Mammary epithelial cell (primary cell): ENCODE measurements at regions not wholly inside any gene's neighbourhood (a gene's known extent, or its start where the extent isn't known, plus 50 kb on each side); places are given as distances from the start of the nearest gene placed in this dataset.

Experiments used
- CTCF ChIP-seq, 2 donors: IDR thresholded peaks in 1 of 2; conservative IDR thresholded peaks in 1 of 2; 2 replicates each; pipeline ENCODE4 v1.5.1; 2011 to 2012; ENCODE audit warnings: inconsistent platforms in 2 of 2, low read length in 2 of 2, mild to moderate bottlenecking in 2 of 2, control low read depth in 1 of 2, low read depth in 1 of 2; ENCODE audit not compliant: insufficient read depth in 1 of 2; ENCODE audit errors: extremely low read depth in 1 of 2
- EZH2 ChIP-seq: IDR thresholded peaks from 2 replicates; pipeline ENCODE4 v1.6.1; 2012; ENCODE audit warnings: low read length, inconsistent platforms, borderline replicate concordance

DNA sequence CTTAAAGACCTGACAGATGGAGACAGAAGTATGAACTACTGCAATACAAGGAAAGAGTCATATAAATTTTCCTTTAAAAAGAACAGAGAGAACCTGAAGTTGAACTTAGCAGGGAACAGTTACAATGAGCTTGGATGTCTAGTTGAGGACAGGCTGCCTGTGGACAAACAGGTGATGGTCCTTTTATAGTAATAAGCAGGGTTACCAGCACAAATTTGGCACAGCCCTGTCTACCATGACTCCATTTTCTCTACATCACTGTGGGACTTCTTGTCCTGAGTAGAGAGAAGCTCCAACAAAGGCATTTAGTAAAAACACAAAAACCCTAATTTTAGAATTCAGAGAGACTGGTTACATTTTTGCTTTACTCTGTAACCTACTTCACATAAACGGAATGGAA is 448.1 kb downstream of the PLCL1 start:
- TF ChIP-seq CTCF (conservative IDR thresholded peaks at IDR 0.05 in 1 of 2, IDR thresholded peaks at IDR 0.05 in 1 of 2; ENCODE audit: extremely low read depth in 1 of 2, insufficient read depth in 1 of 2, low read depth in 1 of 2, low read length in 2 of 2) (no peak), EZH2 (no peak)
